ENCODE measurements at regions not wholly inside any gene's neighbourhood (a gene's known extent, or its start where the extent isn't known, plus 50 kb on each side); places are given as distances from the start of the nearest gene placed in this dataset.

GRCh38 chr7:53740971-53741370 is 705.5 kb downstream of the POM121L12 start:
- TF ChIP-seq POLR2AphosphoS5 (IDR thresholded peaks at IDR 0.05; ENCODE audit: low read depth, low read length): no peak
- no peak for TF ChIP-seq TAF1 (IDR thresholded peaks at IDR 0.05; ENCODE audit: low read depth, low read length)
